GM12873 (cell line): ENCODE measurements at regions not wholly inside any gene's neighbourhood (a gene's known extent, or its start where the extent isn't known, plus 50 kb on each side); places are given as distances from the start of the nearest gene placed in this dataset.

ENCODE experiments used
- TF ChIP-seq, protein P1 (sequence below): IDR thresholded peaks from 2 replicates; pipeline ENCODE4 v1.5.1; 2012; ENCODE audit warnings: low read depth, mild to moderate bottlenecking, moderate library complexity, low read length, control low read depth; ENCODE audit not compliant: insufficient read depth; ENCODE audit errors: missing control alignments

DNA sequence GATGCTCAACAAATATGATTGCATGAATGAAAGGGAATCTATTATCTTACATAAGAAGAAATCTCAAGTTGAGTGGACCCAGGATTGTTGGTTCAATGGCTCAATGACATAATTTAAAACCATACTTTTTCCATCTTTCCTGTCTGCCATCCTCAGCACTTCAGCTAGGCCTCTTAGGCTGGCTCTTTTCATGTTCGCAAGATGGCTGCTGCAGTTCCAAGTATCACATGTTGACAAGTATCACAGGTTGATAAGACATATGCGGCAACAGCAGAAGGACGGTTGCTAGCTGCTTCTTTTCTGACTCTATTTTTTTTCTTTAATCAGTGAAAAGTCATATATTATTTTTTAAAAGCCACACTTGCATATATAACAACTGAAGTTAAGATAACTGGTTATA, 79.0 kb upstream of the CDK6 start:
- TF ChIP-seq, protein P1, sequence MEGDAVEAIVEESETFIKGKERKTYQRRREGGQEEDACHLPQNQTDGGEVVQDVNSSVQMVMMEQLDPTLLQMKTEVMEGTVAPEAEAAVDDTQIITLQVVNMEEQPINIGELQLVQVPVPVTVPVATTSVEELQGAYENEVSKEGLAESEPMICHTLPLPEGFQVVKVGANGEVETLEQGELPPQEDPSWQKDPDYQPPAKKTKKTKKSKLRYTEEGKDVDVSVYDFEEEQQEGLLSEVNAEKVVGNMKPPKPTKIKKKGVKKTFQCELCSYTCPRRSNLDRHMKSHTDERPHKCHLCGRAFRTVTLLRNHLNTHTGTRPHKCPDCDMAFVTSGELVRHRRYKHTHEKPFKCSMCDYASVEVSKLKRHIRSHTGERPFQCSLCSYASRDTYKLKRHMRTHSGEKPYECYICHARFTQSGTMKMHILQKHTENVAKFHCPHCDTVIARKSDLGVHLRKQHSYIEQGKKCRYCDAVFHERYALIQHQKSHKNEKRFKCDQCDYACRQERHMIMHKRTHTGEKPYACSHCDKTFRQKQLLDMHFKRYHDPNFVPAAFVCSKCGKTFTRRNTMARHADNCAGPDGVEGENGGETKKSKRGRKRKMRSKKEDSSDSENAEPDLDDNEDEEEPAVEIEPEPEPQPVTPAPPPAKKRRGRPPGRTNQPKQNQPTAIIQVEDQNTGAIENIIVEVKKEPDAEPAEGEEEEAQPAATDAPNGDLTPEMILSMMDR: no peak

DNA sequence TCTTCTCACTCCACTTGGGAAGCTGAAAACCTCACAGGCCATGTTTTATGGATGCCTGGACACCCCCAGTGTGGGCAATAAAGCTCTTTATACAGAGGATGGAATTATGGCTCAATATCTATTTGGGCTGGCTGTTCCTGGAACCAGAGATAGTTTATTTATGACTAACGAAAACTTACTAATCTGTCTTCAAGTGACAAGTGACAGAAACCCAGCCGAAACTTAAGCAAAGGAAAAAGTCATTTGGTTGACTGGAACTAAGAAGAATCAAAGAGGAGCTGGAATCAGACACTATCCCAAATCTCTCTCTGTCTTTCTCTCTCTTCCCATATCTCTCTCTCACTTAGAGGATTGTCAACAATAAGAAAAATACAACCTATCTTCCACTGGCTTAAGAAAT, 78.3 kb upstream of the CDK6 start:
- TF ChIP-seq, protein P1: no peak

DNA sequence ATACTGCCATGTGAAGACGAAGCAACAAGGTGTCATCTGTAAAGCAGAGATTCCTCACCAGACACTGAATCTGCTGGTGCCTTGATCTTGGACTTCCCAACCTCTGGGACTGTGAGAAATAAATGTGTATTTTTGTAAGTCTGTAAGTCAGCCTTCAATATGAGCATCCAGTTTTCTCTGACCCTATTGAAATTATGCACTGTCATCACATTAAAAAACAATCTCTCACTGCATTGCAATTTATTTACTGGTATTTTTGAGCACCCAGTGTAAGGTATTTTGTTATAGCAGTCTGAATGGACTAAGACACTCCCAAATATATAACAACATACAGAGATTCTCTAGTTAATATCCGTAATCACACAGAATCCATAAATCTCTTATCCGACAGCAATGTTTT, 77.5 kb upstream of the CDK6 start:
- TF ChIP-seq, protein P1: no peak

DNA sequence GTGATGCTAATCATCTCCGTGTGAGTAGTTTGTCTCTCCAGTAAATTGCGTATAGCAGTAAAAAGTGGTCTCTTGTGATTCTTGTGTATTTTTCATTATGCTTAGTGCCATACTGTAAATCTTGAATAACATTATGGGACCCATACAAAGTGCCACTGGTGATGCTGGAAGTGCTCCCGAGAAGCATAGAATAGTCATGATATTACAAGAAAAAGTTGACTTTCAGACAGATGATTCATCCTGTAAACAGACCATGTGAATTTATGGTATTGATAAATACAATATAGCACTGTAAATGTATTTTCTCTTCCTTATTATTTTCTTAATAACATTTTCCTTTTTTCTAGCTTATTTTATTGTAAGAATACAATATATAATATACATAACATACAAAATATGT, 74.6 kb upstream of the CDK6 start:
- TF ChIP-seq, protein P1: no peak

DNA sequence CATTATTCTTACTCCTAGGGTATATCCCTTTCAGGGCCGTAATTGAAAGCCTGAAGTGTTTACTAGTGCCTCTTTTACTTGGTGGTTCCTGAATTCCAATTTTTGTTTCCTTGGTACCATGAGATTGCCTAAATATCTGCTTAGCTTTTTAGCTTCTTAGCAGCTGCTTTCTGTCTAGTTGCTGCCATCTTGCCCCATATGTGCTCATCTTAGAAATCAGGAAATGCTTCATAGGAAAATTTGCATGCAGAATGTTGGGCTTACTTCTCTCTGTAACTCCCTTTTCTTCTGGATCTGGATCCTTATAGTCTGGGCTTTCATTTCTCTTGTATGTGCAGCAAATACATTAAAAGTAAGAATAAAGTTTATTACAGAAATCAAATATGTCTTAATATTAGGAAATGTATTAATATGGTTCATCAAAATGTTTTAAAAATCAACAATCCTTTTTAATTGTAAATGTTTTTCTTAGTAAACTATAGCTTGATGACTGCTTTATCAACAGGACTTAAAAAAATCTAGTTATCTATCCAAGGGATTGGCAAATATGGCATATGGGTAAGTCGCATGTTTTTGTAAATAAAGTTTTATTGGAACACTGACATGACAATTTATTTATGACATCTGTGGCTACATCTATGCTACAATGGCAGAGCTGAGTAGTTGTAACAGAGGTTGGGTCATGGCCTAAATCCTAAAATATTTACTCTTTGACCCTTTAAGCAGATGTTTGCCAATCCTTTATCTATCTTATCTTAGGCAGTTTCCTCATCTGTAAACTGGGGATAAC, 73.5 kb upstream of the CDK6 start:
- TF ChIP-seq, protein P1: no peak

DNA sequence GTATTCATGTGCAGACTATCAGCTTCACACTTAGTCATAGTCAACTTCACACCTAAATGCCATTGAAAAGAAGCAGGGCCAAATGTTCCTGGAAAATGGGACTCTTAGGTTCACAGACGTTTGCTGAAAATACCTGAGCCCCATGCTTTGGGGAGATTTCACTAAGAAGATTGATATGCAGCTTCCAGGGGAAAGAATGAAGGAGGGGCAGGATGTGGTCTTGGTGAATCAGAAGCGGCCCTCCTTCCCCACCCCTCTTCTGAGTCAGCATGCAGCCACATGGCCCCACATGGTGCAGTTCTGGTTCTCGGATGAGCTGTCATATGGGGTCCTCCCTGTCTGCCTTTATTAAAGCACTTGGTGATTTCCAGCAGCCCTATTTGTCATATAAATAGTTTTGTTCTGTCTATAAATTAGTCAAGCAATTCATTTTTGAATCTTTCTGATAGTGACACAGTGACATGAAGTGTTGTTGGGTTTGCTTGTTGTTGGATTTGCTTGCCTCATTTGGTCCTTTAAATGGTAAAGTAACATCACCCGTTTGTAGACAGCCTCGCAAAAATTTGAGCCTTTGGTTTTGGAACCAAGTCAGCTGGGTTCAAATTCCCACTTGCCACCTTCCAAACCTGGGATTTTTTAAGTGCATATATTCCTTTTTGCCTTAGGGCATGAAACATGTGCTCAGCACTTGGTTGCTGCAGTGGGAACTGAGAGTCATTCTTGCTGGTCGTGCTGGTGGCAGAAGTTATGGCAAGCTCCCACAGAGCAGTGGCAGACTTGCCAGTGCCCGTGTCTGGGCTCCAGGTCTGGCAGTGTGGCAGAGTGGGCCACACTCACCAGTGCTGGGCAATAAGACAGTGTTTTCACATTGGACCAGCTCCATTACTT, 68.1 kb upstream of the CDK6 start:
- TF ChIP-seq, protein P1: no peak

DNA sequence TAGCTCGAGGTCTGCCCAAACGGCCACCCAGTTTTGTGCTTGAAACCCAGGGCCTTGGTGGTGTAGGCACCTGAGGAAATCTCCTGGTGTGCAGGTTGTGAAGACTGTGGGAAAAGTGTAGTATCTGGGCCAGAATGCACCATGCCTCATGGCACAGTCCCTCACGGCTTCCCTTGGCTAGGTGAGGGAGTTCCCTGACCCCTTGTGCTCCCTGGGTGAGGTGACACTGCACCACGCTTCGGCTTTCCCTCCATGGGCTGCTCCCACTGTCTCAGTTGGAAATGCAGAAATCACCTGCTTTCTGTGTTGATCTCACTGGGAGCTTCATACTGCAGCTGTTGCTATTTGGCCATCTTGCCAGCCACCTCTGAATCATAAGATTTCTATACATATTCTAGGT, 62.4 kb upstream of the CDK6 start:
- TF ChIP-seq, protein P1: no peak
